HCT116 (cell line): ENCODE measurements at regions not wholly inside any gene's neighbourhood (a gene's known extent, or its start where the extent isn't known, plus 50 kb on each side); places are given as distances from the start of the nearest gene placed in this dataset.

Experiments
- ATAC-seq: fragments of 200-7000 bp; cut with Tn5 transposase; 2 replicates; pipeline ENCODE4 v1.9.1; 2020; ENCODE audit warnings: mild to moderate bottlenecking, moderate library complexity
- BruUV-seq: library from RNA; stranded (reverse); fragments of 400-500 nt; replicated peaks from 2 replicates; lab custom pipeline; 2021; lab: Mats Ljungman, UMichigan
- CTCF ChIA-PET: fragments of 300-600 bp; sonication (Branson Sonifier 250); formaldehyde crosslinking; loops from one replicate; lab custom pipeline; 2021; ENCODE audit warnings: antibody characterized with exemption; lab: Charles Lee
- POLR2A ChIA-PET: fragments of 300-600, 350-600 bp; sonication (Branson Sonifier 250); formaldehyde crosslinking; loops from one replicate; lab custom pipeline; 2021; ENCODE audit warnings: antibody characterized with exemption; lab: Charles Lee
- RAD21 ChIA-PET, 2 experiments: fragments of 300-600 bp; sonication (Branson Sonifier 250); formaldehyde crosslinking; loops; one replicate each; lab custom pipeline; 2023; ENCODE audit warnings: low total read pairs in 2 of 2; ENCODE audit not compliant: uncharacterized antibody in 2 of 2, unreplicated experiment in 2 of 2, low non-redundant PET in 1 of 2; lab: Charles Lee
- DNase-seq: peaks from one replicate; pipeline ENCODE4 v3.0.0-alpha.2; 2010; ENCODE audit warnings: low read depth, low spot score
- H2AFZ ChIP-seq: fragments of 200-600 bp; shearing (Covaris generic), sonication (generic); 2 replicates; pipeline ENCODE4 v1.6.1; 2017; ENCODE audit warnings: low read depth, mixed run types, mixed read lengths, antibody characterized with exemption, low read length; ENCODE audit not compliant: poor library complexity, severe bottlenecking
- H3K27ac ChIP-seq: 2 replicates; pipeline ENCODE4 v1.5.1; 2012; ENCODE audit warnings: low read depth, low read length
- H3K27me3 ChIP-seq: fragments of 200-600 bp; sonication (generic); 2 replicates; pipeline ENCODE4 v1.6.1; 2016; ENCODE audit warnings: mixed run types, low read length, mixed read lengths; ENCODE audit not compliant: insufficient read depth
- H3K36me3 ChIP-seq, 2 experiments: fragments of 200-500 bp in 1 of 2; fragments of 200-600 bp in 1 of 2; sonication (Bioruptor generic) in 1 of 2; sonication (generic) in 1 of 2; 2 replicates each; pipeline versions ENCODE4 v1.5.1 to v1.6.1; 2014 to 2016; ENCODE audit warnings: low read length in 2 of 2, inconsistent platforms in 1 of 2, mixed read lengths in 1 of 2, mixed run types in 1 of 2; ENCODE audit not compliant: insufficient read depth in 2 of 2, control insufficient read depth in 1 of 2
- H3K4me1 ChIP-seq, 2 experiments: fragments of 200-600 bp in 1 of 2; sonication (generic) in 1 of 2; 2 replicates each; pipeline versions ENCODE4 v1.5.1 to v1.6.1; 2012 to 2017; ENCODE audit warnings: low read length in 2 of 2, inconsistent platforms in 1 of 2, mild to moderate bottlenecking in 1 of 2, mixed read lengths in 1 of 2, mixed run types in 1 of 2, moderate library complexity in 1 of 2; ENCODE audit not compliant: insufficient read depth in 2 of 2, control insufficient read depth in 1 of 2
- H3K4me2 ChIP-seq: fragments of 200-600 bp; sonication (generic); 2 replicates; pipeline ENCODE4 v1.6.1; 2017; ENCODE audit warnings: mixed run types, low read length, mixed read lengths
- H3K4me3 ChIP-seq, 2 experiments: fragments of 200-600 bp in 1 of 2; sonication (generic) in 1 of 2; replicated peaks in 1 of 2; 2 replicates each; pipeline ENCODE4 v1.5.1; 2011 to 2016; ENCODE audit warnings: low read length in 2 of 2, control low read depth in 1 of 2, low read depth in 1 of 2, mild to moderate bottlenecking in 1 of 2, mixed read lengths in 1 of 2, mixed run types in 1 of 2
- H3K79me2 ChIP-seq: fragments of 200-600 bp; sonication (generic); 2 replicates; pipeline ENCODE4 v1.6.1; 2017; ENCODE audit warnings: mild to moderate bottlenecking, mixed run types, low read length, moderate library complexity, mixed read lengths; ENCODE audit not compliant: insufficient read depth
- H3K9ac ChIP-seq: fragments of 200-600 bp; sonication (generic); 2 replicates; pipeline ENCODE4 v1.6.1; 2016; ENCODE audit warnings: low read length, mixed read lengths
- H3K9me2 ChIP-seq: fragments of 200-600 bp; sonication (generic), shearing (Covaris generic); 2 replicates; pipeline ENCODE4 v1.6.1; 2017; ENCODE audit warnings: mixed run types, mild to moderate bottlenecking, moderate library complexity; ENCODE audit not compliant: insufficient read depth
- H3K9me3 ChIP-seq, 2 experiments: fragments of 200-500 bp in 1 of 2; fragments of 200-600 bp in 1 of 2; sonication (Bioruptor generic) in 1 of 2; sonication (generic) in 1 of 2; 2 replicates each; pipeline ENCODE4 v1.6.1; 2014 to 2017; ENCODE audit warnings: low read length in 2 of 2, mixed read lengths in 2 of 2, inconsistent platforms in 1 of 2, low read depth in 1 of 2, mild to moderate bottlenecking in 1 of 2, mixed run types in 1 of 2, moderate library complexity in 1 of 2; ENCODE audit not compliant: control insufficient read depth in 1 of 2, insufficient read depth in 1 of 2
- H4K20me1 ChIP-seq: fragments of 200-600 bp; sonication (generic), shearing (Covaris generic); 2 replicates; pipeline ENCODE4 v1.6.1; 2017; ENCODE audit warnings: mixed run types, mild to moderate bottlenecking, moderate library complexity; ENCODE audit not compliant: insufficient read depth
- CEBPB ChIP-seq: IDR thresholded peaks from 2 replicates; pipeline ENCODE4 v1.6.1; 2012; ENCODE audit warnings: low read depth
- EGR1 ChIP-seq: IDR thresholded peaks from 2 replicates; pipeline ENCODE4 v1.6.1; 2012; ENCODE audit warnings: low read depth
- EZH2 ChIP-seq: fragments of 200-600 bp; sonication (generic); IDR thresholded peaks from 2 replicates; pipeline ENCODE4 v1.6.1; 2017; ENCODE audit warnings: antibody characterized with exemption, mixed run types
- FOSL1 ChIP-seq: IDR thresholded peaks from 2 replicates; pipeline ENCODE4 v1.6.1; 2012; ENCODE audit warnings: low read depth
- REST ChIP-seq: IDR thresholded peaks from 2 replicates; pipeline ENCODE4 v1.6.1; 2012; ENCODE audit warnings: low read depth
- SRF ChIP-seq: IDR thresholded peaks from 2 replicates; pipeline ENCODE4 v1.6.1; 2012; ENCODE audit warnings: low read depth
- YY1 ChIP-seq: IDR thresholded peaks from 2 replicates; pipeline ENCODE4 v1.6.1; 2011; ENCODE audit warnings: low read length, low read depth, moderate library complexity, mild to moderate bottlenecking; ENCODE audit not compliant: insufficient replicate concordance; ENCODE audit errors: extremely low read depth
- ZBTB33 ChIP-seq: IDR thresholded peaks from 2 replicates; pipeline ENCODE4 v1.6.1; 2011; ENCODE audit warnings: mild to moderate bottlenecking, low read length, moderate library complexity; ENCODE audit not compliant: insufficient replicate concordance; ENCODE audit errors: extremely low read depth
- intact Hi-C: fragments of 100-400 bp; cut with micrococcal nuclease; formaldehyde crosslinking; loops from 2 replicates; pipeline ENCODE4 v1.10.0; 2022

GRCh38 chr1:170239445-170239844 lies 93.7 kb downstream of the NTMT2 start:
- no peaks in the 10 kb centered on the region for H3K9me3 ChIP-seq
- no peaks in the 10 kb centered on the region for H4K20me1 ChIP-seq
- no peak for TF ChIP-seq SRF
- no peak for TF ChIP-seq FOSL1
- TF ChIP-seq EGR1 = no peak
- TF ChIP-seq EZH2 = no peak
- no peak for TF ChIP-seq ZBTB33
- TF ChIP-seq YY1 = no peak
- no peak for TF ChIP-seq REST
- no peak for TF ChIP-seq CEBPB
- no peaks in the 10 kb centered on the region for H3K4me1 ChIP-seq
- no peak overlapping the region for H3K27ac ChIP-seq
- H3K27me3 ChIP-seq = no peaks in the 10 kb centered on the region
- ChIA-PET RAD21 (no interaction called here), POLR2A (no interaction called here), CTCF (no interaction called here)
- H3K9ac ChIP-seq = no peak overlapping the region
- H3K36me3 ChIP-seq = no peaks in the 10 kb centered on the region
- no peak for ATAC-seq
- no peak overlapping the region for H3K4me3 ChIP-seq
- H3K4me2 ChIP-seq = no peak overlapping the region
- no TSS peak for BruUV-seq
- intact Hi-C loops = no loop called here
- no peak overlapping the region for H2AFZ ChIP-seq
- H3K79me2 ChIP-seq = no peaks in the 10 kb centered on the region
- no peaks in the 10 kb centered on the region for H3K9me2 ChIP-seq
- DNase-seq = no peak
